ENCODE measurements at regions not wholly inside any gene's neighbourhood (a gene's known extent, or its start where the extent isn't known, plus 50 kb on each side); places are given as distances from the start of the nearest gene placed in this dataset.

- TF ChIP-seq POLR2AphosphoS5 (IDR thresholded peaks at IDR 0.05; ENCODE audit: low read depth, low read length) (no peak), TAF1 (IDR thresholded peaks at IDR 0.05; ENCODE audit: low read depth, low read length) (no peak)
Observed at GRCh38 chr19:27780367-27781075, 1432.4 kb downstream of the UQCRFS1 start.

Data from GM12891 (cell line).